ENCODE measurements at regions not wholly inside any gene's neighbourhood (a gene's known extent, or its start where the extent isn't known, plus 50 kb on each side); places are given as distances from the start of the nearest gene placed in this dataset.

DNA sequence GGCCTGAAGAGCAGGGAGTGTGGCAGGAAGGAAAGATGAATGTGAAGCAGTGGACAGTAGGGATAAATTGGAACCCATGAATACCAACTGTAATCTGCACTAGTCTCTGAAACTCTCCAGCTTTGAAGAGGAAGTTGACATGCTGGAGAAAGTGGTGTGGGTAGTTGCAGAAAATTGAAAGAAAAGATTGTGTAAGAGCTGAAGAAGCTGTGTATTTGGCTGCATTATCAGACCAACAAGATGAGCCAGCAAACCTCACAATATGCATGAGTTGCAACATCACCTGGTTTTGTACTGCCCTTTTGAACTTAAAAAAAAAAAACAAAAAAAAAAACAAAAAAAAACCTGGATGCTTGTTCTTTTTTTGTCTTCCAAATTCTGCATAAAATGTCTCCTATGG, 921.9 kb upstream of the EYS start:
- DNase-seq (ENCODE audit: low read depth), result peak; percentile 40
- H3K4me3 ChIP-seq (replicated peaks; ENCODE audit: low read depth, low read length), result no peak overlapping the region
- TF ChIP-seq, protein P1, sequence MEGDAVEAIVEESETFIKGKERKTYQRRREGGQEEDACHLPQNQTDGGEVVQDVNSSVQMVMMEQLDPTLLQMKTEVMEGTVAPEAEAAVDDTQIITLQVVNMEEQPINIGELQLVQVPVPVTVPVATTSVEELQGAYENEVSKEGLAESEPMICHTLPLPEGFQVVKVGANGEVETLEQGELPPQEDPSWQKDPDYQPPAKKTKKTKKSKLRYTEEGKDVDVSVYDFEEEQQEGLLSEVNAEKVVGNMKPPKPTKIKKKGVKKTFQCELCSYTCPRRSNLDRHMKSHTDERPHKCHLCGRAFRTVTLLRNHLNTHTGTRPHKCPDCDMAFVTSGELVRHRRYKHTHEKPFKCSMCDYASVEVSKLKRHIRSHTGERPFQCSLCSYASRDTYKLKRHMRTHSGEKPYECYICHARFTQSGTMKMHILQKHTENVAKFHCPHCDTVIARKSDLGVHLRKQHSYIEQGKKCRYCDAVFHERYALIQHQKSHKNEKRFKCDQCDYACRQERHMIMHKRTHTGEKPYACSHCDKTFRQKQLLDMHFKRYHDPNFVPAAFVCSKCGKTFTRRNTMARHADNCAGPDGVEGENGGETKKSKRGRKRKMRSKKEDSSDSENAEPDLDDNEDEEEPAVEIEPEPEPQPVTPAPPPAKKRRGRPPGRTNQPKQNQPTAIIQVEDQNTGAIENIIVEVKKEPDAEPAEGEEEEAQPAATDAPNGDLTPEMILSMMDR (IDR thresholded peaks at IDR 0.05; ENCODE audit: low read length, missing control alignments), result no peak

DNA sequence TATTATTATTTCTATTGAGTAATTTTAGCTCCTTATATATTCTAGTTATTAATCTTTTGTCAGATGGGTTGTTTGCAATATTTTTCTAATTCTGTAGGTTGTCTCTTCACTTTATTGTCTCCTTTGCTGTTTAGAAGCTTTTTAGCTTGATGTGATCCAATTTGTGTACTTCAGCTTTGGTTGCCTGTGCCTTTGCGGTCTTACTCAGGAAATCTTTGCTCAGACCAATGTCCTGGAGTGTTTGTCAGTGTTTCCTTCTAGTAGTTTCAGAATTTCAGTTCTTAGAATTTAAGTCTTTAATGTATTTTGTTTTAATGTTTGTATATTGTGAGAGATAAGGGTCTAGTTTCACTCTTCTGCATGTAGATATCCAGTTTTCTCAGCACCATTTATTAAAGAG, 916.0 kb upstream of the EYS start:
- DNase-seq (ENCODE audit: low read depth), result no peak
- TF ChIP-seq, protein P1 (IDR thresholded peaks at IDR 0.05; ENCODE audit: low read length, missing control alignments), result no peak
- no peak overlapping the region for H3K4me3 ChIP-seq (replicated peaks; ENCODE audit: low read depth, low read length)

DNA sequence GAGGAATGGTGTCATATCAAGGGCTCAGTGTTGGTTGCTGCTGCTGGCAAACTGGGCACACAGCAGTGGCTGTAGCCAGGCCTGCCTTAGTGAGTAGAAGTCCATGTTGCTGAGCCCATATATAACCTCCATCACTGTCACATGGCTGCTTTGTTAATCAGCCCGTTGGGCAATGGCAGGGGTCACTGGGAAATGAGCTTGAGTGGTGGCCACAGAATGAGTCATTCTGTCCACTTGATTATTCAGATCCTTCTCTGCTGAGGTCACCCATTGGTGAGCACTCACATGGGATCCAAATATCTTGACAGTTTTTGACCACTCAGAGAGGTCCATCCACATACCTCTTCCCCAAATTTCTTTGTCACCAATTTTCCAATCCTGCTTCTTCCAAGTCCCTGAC, 898.9 kb upstream of the EYS start:
- TF ChIP-seq, protein P1 (IDR thresholded peaks at IDR 0.05; ENCODE audit: low read length, missing control alignments), result no peak
- no peak overlapping the region for H3K4me3 ChIP-seq (replicated peaks; ENCODE audit: low read depth, low read length)
- no peak for DNase-seq (ENCODE audit: low read depth)

DNA sequence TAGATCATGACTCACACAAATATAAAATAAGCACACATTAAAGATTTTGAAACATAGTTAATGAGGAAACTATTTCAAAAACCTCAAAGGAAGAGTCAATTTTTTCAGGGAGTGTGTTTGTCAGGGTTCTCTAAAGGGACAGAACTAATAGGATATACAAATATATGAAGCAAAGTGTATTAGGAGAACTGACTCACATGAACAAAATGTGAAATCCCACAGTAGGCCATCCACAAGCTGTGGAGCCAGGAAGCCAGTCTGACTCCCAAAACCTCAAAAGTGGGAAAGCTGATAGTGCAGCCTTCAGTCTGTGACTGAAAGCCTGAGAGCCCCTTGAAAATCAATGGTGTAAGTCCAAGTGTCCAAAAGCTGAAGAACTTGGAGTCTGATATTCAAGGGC, 898.0 kb upstream of the EYS start:
- no peak for DNase-seq (ENCODE audit: low read depth)
- TF ChIP-seq, protein P1 (IDR thresholded peaks at IDR 0.05; ENCODE audit: low read length, missing control alignments), result no peak
- H3K4me3 ChIP-seq (replicated peaks; ENCODE audit: low read depth, low read length), result no peak overlapping the region

DNA sequence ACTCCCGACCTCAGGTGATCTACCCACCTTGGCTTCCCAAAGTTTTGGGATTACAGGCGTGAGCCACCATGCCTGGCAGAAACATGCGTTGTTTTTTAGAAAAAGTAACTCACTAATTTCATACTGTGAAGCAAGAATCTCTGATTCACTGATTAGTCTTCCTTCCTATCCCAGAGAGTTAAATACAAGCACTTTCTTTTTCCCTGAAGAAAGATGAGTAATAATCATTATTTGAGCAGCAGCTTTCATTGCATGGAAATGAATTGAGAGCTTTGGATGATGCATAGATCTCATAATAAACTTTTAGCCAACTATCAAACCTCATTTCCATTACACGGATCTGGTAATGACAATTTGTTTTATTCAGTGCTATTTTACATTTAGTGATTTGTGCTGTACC, 892.5 kb upstream of the EYS start:
- H3K4me3 ChIP-seq (replicated peaks; ENCODE audit: low read depth, low read length), result no peak overlapping the region
- TF ChIP-seq, protein P1 (IDR thresholded peaks at IDR 0.05; ENCODE audit: low read length, missing control alignments), result no peak
- DNase-seq (ENCODE audit: low read depth), result no peak

DNA sequence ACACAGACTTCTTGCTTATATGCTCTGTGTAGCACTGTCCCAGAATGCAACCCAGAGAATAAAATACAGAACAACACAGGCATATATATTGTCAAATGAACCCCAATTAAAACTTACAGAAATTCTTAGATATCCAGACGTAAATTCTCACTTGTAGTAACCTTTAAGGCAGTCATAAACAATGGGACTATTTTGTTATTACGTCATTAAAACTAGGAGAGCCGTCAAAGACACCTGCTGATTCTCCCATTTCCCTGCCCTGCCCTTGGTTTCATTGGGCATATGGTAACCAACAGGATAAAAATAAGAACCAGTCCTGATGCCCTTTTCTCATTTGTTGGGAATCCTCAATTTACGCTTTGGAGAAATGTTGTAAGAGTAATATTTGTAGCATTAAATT, 871.3 kb upstream of the EYS start:
- no peak for DNase-seq (ENCODE audit: low read depth)
- TF ChIP-seq, protein P1 (IDR thresholded peaks at IDR 0.05; ENCODE audit: low read length, missing control alignments), result no peak
- H3K4me3 ChIP-seq (replicated peaks; ENCODE audit: low read depth, low read length), result no peak overlapping the region

DNA sequence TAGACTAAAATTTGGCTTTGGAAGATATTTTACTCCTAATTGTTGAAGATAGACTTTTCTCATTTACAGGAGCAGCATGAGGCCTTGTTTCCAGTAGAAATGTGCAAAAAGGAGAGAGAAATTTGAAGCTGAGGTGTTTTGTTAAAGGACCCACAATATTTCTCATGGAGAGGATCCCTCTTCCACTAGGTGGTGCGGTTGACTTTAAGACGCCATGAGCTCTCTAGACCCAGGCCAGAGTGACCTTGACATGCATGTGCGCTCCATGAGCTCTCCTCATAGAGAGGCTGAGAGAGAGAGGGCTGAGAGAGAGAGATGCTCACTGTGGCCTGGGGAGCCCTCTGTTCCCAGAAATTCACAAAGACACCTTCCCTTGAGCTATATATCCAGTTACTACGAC, 861.2 kb upstream of the EYS start:
- TF ChIP-seq, protein P1 (IDR thresholded peaks at IDR 0.05; ENCODE audit: low read length, missing control alignments), result no peak
- peak; percentile 1 for DNase-seq (ENCODE audit: low read depth)
- no peak overlapping the region for H3K4me3 ChIP-seq (replicated peaks; ENCODE audit: low read depth, low read length)

All from fibroblast of pulmonary artery (primary cell).